ENCODE measurements at regions not wholly inside any gene's neighbourhood (a gene's known extent, or its start where the extent isn't known, plus 50 kb on each side); places are given as distances from the start of the nearest gene placed in this dataset.

- H3K9ac ChIP-seq = no peak overlapping the region
- DNase-seq (ENCODE audit: low spot score) = no peak
- H3K9me3 ChIP-seq (ENCODE audit: low read depth) = no peaks in the 10 kb centered on the region
- H3K27ac ChIP-seq = no peak overlapping the region
- H4K20me1 ChIP-seq (ENCODE audit: low read depth) = no peaks in the 10 kb centered on the region
- no peaks in the 10 kb centered on the region for H3K79me2 ChIP-seq (ENCODE audit: low read depth)
- no peaks in the 10 kb centered on the region for H3K36me3 ChIP-seq
- no peak overlapping the region for H3K4me2 ChIP-seq
- no peaks in the 10 kb centered on the region for H3K27me3 Mint-ChIP-seq (ENCODE audit: insufficient read depth, low read depth)
- TF ChIP-seq EZH2 (IDR thresholded peaks at IDR 0.05) (no peak), EZH2phosphoT487 (IDR thresholded peaks at IDR 0.05) (no peak)
- TF ChIP-seq, protein P1, sequence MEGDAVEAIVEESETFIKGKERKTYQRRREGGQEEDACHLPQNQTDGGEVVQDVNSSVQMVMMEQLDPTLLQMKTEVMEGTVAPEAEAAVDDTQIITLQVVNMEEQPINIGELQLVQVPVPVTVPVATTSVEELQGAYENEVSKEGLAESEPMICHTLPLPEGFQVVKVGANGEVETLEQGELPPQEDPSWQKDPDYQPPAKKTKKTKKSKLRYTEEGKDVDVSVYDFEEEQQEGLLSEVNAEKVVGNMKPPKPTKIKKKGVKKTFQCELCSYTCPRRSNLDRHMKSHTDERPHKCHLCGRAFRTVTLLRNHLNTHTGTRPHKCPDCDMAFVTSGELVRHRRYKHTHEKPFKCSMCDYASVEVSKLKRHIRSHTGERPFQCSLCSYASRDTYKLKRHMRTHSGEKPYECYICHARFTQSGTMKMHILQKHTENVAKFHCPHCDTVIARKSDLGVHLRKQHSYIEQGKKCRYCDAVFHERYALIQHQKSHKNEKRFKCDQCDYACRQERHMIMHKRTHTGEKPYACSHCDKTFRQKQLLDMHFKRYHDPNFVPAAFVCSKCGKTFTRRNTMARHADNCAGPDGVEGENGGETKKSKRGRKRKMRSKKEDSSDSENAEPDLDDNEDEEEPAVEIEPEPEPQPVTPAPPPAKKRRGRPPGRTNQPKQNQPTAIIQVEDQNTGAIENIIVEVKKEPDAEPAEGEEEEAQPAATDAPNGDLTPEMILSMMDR (IDR thresholded peaks at IDR 0.05) = no peak
- H3K27me3 ChIP-seq = no peaks in the 10 kb centered on the region
- no peak overlapping the region for H3K4me3 ChIP-seq
- peaks cover 18% of the 10 kb centered on the region for H3K4me1 ChIP-seq
- H3K4me3 Mint-ChIP-seq = no peak overlapping the region
- no peaks in the 10 kb centered on the region for H3F3A ChIP-seq (ENCODE audit: low read depth)
- no peak overlapping the region for H3K27ac Mint-ChIP-seq
- no peak overlapping the region for H2AFZ ChIP-seq (replicated peaks)
- H3K4me1 Mint-ChIP-seq = peaks cover 22% of the 10 kb centered on the region
- no peaks in the 10 kb centered on the region for H3K9me3 Mint-ChIP-seq
- H3K36me3 Mint-ChIP-seq = no peaks in the 10 kb centered on the region
These were observed 67.3 kb downstream of the DACT1 start for GRCh38 chr14:58705066-58705465.

GRCh38 chr14:58707949-58708348, 70.2 kb downstream of the DACT1 start:
- H3K4me3 Mint-ChIP-seq = no peak overlapping the region
- Histone ChIP-seq H3K27ac (no peak overlapping the region), H3K27me3 (no peaks in the 10 kb centered on the region), H3K4me1 (peaks cover 23% of the 10 kb centered on the region), H4K20me1 (ENCODE audit: low read depth) (no peaks in the 10 kb centered on the region), H3K36me3 (no peaks in the 10 kb centered on the region), H3K4me3 (no peak overlapping the region), H3K9me3 (ENCODE audit: low read depth) (no peaks in the 10 kb centered on the region), H3F3A (ENCODE audit: low read depth) (no peaks in the 10 kb centered on the region), H3K79me2 (ENCODE audit: low read depth) (no peaks in the 10 kb centered on the region), H3K9ac (no peak overlapping the region), H2AFZ (replicated peaks) (no peak overlapping the region), H3K4me2 (no peak overlapping the region)
- DNase-seq (ENCODE audit: low spot score) = no peak
- no peak overlapping the region for H3K27ac Mint-ChIP-seq
- no peaks in the 10 kb centered on the region for H3K9me3 Mint-ChIP-seq
- TF ChIP-seq EZH2 (IDR thresholded peaks at IDR 0.05) = no peak
- TF ChIP-seq, protein P1 (IDR thresholded peaks at IDR 0.05) = no peak
- H3K27me3 Mint-ChIP-seq (ENCODE audit: insufficient read depth, low read depth) = no peaks in the 10 kb centered on the region
- peaks cover 19% of the 10 kb centered on the region for H3K4me1 Mint-ChIP-seq
- no peaks in the 10 kb centered on the region for H3K36me3 Mint-ChIP-seq

DNA sequence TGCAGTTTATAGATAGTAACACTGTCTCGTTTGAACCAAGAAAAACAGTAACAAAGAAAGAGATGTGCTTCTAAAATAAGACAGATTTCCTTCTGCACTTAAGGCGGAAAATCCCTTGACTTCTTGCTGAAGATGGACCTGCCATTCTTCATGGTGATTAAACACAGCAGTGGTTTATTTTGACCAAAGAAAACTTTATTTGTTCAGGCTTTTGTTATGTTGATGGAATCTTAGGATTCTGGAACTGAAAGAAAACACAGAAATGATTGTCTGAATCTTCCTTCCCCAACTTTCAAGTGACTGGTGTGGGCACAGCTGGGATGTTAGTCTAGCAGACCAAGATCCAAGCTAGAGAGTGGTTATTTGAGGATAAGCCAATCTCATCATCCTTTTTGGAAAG, 72.2 kb downstream of the DACT1 start:
- H4K20me1 ChIP-seq (ENCODE audit: low read depth) = no peaks in the 10 kb centered on the region
- no peaks in the 10 kb centered on the region for H3F3A ChIP-seq (ENCODE audit: low read depth)
- H3K4me1 ChIP-seq = peaks cover 10% of the 10 kb centered on the region
- Mint-ChIP-seq H3K27ac (no peak overlapping the region), H3K36me3 (no peaks in the 10 kb centered on the region), H3K4me1 (peaks cover 7% of the 10 kb centered on the region), H3K4me3 (no peak overlapping the region), H3K27me3 (ENCODE audit: insufficient read depth, low read depth) (no peaks in the 10 kb centered on the region), H3K9me3 (no peaks in the 10 kb centered on the region)
- peak overlapping the region; percentile 66 for H2AFZ ChIP-seq (replicated peaks)
- H3K4me2 ChIP-seq = peak overlapping the region; percentile 26
- no peaks in the 10 kb centered on the region for H3K79me2 ChIP-seq (ENCODE audit: low read depth)
- no peaks in the 10 kb centered on the region for H3K36me3 ChIP-seq
- H3K4me3 ChIP-seq = no peak overlapping the region
- no peaks in the 10 kb centered on the region for H3K9me3 ChIP-seq (ENCODE audit: low read depth)
- H3K27ac ChIP-seq = peak overlapping the region; percentile 39
- DNase-seq (ENCODE audit: low spot score) = no peak
- H3K27me3 ChIP-seq = no peaks in the 10 kb centered on the region
- no peak for TF ChIP-seq EZH2 (IDR thresholded peaks at IDR 0.05)
- H3K9ac ChIP-seq = no peak overlapping the region

GRCh38 chr14:58711382-58711781, 73.6 kb downstream of the DACT1 start:
- Histone ChIP-seq H3K4me2 (no peak overlapping the region), H3K4me1 (peaks cover 10% of the 10 kb centered on the region), H3K27ac (no peak overlapping the region), H3K4me3 (no peak overlapping the region), H3K36me3 (no peaks in the 10 kb centered on the region), H3K79me2 (ENCODE audit: low read depth) (no peaks in the 10 kb centered on the region), H3K27me3 (no peaks in the 10 kb centered on the region), H3F3A (ENCODE audit: low read depth) (no peaks in the 10 kb centered on the region), H2AFZ (replicated peaks) (no peak overlapping the region), H4K20me1 (ENCODE audit: low read depth) (no peaks in the 10 kb centered on the region), H3K9me3 (ENCODE audit: low read depth) (no peaks in the 10 kb centered on the region), H3K9ac (no peak overlapping the region)
- no peak for DNase-seq (ENCODE audit: low spot score)
- no peak overlapping the region for H3K4me3 Mint-ChIP-seq
- no peaks in the 10 kb centered on the region for H3K36me3 Mint-ChIP-seq
- no peaks in the 10 kb centered on the region for H3K27me3 Mint-ChIP-seq (ENCODE audit: insufficient read depth, low read depth)
- TF ChIP-seq EZH2phosphoT487 (IDR thresholded peaks at IDR 0.05) (no peak), EZH2 (IDR thresholded peaks at IDR 0.05) (no peak)
- TF ChIP-seq, protein P1 (IDR thresholded peaks at IDR 0.05) = no peak
- no peak overlapping the region for H3K27ac Mint-ChIP-seq
- H3K4me1 Mint-ChIP-seq = peaks cover 8% of the 10 kb centered on the region
- no peaks in the 10 kb centered on the region for H3K9me3 Mint-ChIP-seq

All from neural progenitor cell (in vitro differentiated cells).